ENCODE measurements at regions not wholly inside any gene's neighbourhood (a gene's known extent, or its start where the extent isn't known, plus 50 kb on each side); places are given as distances from the start of the nearest gene placed in this dataset.

- TF ChIP-seq POLR2A (IDR thresholded peaks at IDR 0.05; ENCODE audit: extremely low read depth, insufficient read length) (no peak), MYC (IDR thresholded peaks at IDR 0.05; ENCODE audit: low read depth, low read length) (no peak)
- TF ChIP-seq, protein P1, sequence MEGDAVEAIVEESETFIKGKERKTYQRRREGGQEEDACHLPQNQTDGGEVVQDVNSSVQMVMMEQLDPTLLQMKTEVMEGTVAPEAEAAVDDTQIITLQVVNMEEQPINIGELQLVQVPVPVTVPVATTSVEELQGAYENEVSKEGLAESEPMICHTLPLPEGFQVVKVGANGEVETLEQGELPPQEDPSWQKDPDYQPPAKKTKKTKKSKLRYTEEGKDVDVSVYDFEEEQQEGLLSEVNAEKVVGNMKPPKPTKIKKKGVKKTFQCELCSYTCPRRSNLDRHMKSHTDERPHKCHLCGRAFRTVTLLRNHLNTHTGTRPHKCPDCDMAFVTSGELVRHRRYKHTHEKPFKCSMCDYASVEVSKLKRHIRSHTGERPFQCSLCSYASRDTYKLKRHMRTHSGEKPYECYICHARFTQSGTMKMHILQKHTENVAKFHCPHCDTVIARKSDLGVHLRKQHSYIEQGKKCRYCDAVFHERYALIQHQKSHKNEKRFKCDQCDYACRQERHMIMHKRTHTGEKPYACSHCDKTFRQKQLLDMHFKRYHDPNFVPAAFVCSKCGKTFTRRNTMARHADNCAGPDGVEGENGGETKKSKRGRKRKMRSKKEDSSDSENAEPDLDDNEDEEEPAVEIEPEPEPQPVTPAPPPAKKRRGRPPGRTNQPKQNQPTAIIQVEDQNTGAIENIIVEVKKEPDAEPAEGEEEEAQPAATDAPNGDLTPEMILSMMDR (IDR thresholded peaks at IDR 0.05; ENCODE audit: low read depth, low read length) = no peak
These were observed 186.5 kb downstream of the RTP5 start for GRCh38 chr2:242056026-242056425.
